HEK293 (cell line): ENCODE measurements at regions not wholly inside any gene's neighbourhood (a gene's known extent, or its start where the extent isn't known, plus 50 kb on each side); places are given as distances from the start of the nearest gene placed in this dataset.

Experiments
- CTCF ChIA-PET: fragments of 350-600 bp; formaldehyde crosslinking; extraction: SDS; loops from one replicate; lab custom pipeline; 2021; ENCODE audit warnings: antibody characterized with exemption; lab: Yijun Ruan, JAX
- POLR2A ChIA-PET: fragments of 300-600 bp; formaldehyde crosslinking; extraction: SDS; loops from one replicate; lab custom pipeline; 2020; ENCODE audit warnings: antibody characterized with exemption, inconsistent platforms; lab: Yijun Ruan, JAX
- H3K27ac ChIP-seq: fragments of 200-500 bp; sonication (Bioruptor generic); 2 replicates; pipeline ENCODE4 v1.5.1; 2014; ENCODE audit warnings: low read depth, low read length, control low read depth, inconsistent platforms; ENCODE audit errors: extremely low read depth
- H3K36me3 ChIP-seq, 2 experiments: fragments of 200-500 bp in 1 of 2; sonication (Bioruptor generic) in 1 of 2; 1 replicate in 1 of 2; 2 replicates in 1 of 2; pipeline ENCODE4 v1.5.1; 2014 to 2017; ENCODE audit warnings: inconsistent platforms in 2 of 2, low read length in 2 of 2; ENCODE audit not compliant: control insufficient read depth in 2 of 2, insufficient read depth in 1 of 2
- H3K4me1 ChIP-seq: fragments of 200-500 bp; sonication (Bioruptor generic); 2 replicates; pipeline ENCODE4 v1.5.1; 2014; ENCODE audit warnings: mild to moderate bottlenecking, low read length, inconsistent platforms; ENCODE audit not compliant: control insufficient read depth, insufficient read depth
- H3K4me3 ChIP-seq: 2 replicates; pipeline ENCODE4 v1.5.1; 2011; ENCODE audit warnings: low read depth, mild to moderate bottlenecking, control low read depth, low read length, moderate library complexity
- H3K9me3 ChIP-seq: fragments of 200-500 bp; sonication (Bioruptor generic); 2 replicates; pipeline ENCODE4 v1.5.1; 2014; ENCODE audit warnings: low read depth, low read length, inconsistent platforms; ENCODE audit not compliant: control insufficient read depth, insufficient read depth
- GLI2 ChIP-seq: fragments of 450-650 bp; formaldehyde crosslinking; IDR thresholded peaks from 2 replicates; pipeline ENCODE4; 2017; ENCODE audit warnings: missing biosample characterization, missing genetic modification characterization, low read depth, borderline replicate concordance
- KLF1 ChIP-seq: fragments of 450-650 bp; formaldehyde crosslinking; IDR thresholded peaks from 2 replicates; pipeline ENCODE4 v1.5.1; 2016; ENCODE audit warnings: missing biosample characterization, missing genetic modification characterization
- KLF7 ChIP-seq: fragments of 450-650 bp; formaldehyde crosslinking; IDR thresholded peaks from 2 replicates; pipeline ENCODE4 v1.5.1; 2016; ENCODE audit warnings: missing biosample characterization, missing genetic modification characterization, borderline replicate concordance
- RBAK ChIP-seq: fragments of 450-650 bp; formaldehyde crosslinking; IDR thresholded peaks from 2 replicates; pipeline ENCODE4 v1.5.1; 2016; ENCODE audit warnings: missing biosample characterization, missing genetic modification characterization
- SP7 ChIP-seq: fragments of 450-650 bp; formaldehyde crosslinking; IDR thresholded peaks from 2 replicates; pipeline ENCODE4 v1.5.1; 2016; ENCODE audit warnings: missing biosample characterization, missing genetic modification characterization
- ZBTB20 ChIP-seq: fragments of 450-650 bp; formaldehyde crosslinking; IDR thresholded peaks from 2 replicates; pipeline ENCODE4 v1.5.1; 2016; ENCODE audit warnings: missing biosample characterization, missing genetic modification characterization
- ZBTB8A ChIP-seq: fragments of 450-650 bp; formaldehyde crosslinking; IDR thresholded peaks from 2 replicates; pipeline ENCODE4 v1.5.1; 2016; ENCODE audit warnings: missing biosample characterization, missing genetic modification characterization
- ZEB2 ChIP-seq: fragments of 450-650 bp; formaldehyde crosslinking; IDR thresholded peaks from 2 replicates; pipeline ENCODE4 v1.5.1; 2016; ENCODE audit warnings: missing biosample characterization, missing genetic modification characterization
- ZFP3 ChIP-seq: fragments of 450-650 bp; formaldehyde crosslinking; IDR thresholded peaks from 2 replicates; pipeline ENCODE4 v1.5.1; 2016; ENCODE audit warnings: low read depth, missing biosample characterization, missing genetic modification characterization
- ZFP69B ChIP-seq: fragments of 450-650 bp; formaldehyde crosslinking; IDR thresholded peaks from 2 replicates; pipeline ENCODE4 v1.5.1; 2016; ENCODE audit warnings: missing biosample characterization, missing genetic modification characterization
- ZNF112 ChIP-seq: fragments of 450-650 bp; formaldehyde crosslinking; IDR thresholded peaks from 2 replicates; pipeline ENCODE4 v1.5.0; 2017; ENCODE audit warnings: missing biosample characterization, missing genetic modification characterization
- ZNF121 ChIP-seq: fragments of 450-650 bp; formaldehyde crosslinking; IDR thresholded peaks from 2 replicates; pipeline ENCODE4 v1.5.1; 2016; ENCODE audit warnings: missing biosample characterization, missing genetic modification characterization
- ZNF501 ChIP-seq: fragments of 450-650 bp; formaldehyde crosslinking; IDR thresholded peaks from 2 replicates; pipeline ENCODE4 v1.5.1; 2016; ENCODE audit warnings: missing biosample characterization, missing genetic modification characterization
- ZNF660 ChIP-seq: fragments of 450-650 bp; IDR thresholded peaks from 2 replicates; pipeline ENCODE4 v1.5.1; 2018; ENCODE audit warnings: missing biosample characterization, mild to moderate bottlenecking, missing genetic modification characterization
- ZNF830 ChIP-seq: fragments of 450-650 bp; IDR thresholded peaks from 2 replicates; pipeline ENCODE4 v1.5.0; 2018; ENCODE audit warnings: missing biosample characterization, missing genetic modification characterization, low read depth, mild to moderate bottlenecking, moderate library complexity
- ZNF837 ChIP-seq: fragments of 450-650 bp; formaldehyde crosslinking; IDR thresholded peaks from 2 replicates; pipeline ENCODE4 v1.5.1; 2016; ENCODE audit warnings: missing biosample characterization, missing genetic modification characterization
- TF ChIP-seq, protein P1 (sequence below): fragments of 450-650 bp; IDR thresholded peaks from 2 replicates; pipeline ENCODE4 v1.5.1; 2018; ENCODE audit warnings: missing biosample characterization, missing genetic modification characterization
- TF ChIP-seq, protein P2 (sequence below): fragments of 450-650 bp; formaldehyde crosslinking; IDR thresholded peaks from 2 replicates; pipeline ENCODE4 v1.5.1; 2016; ENCODE audit warnings: missing biosample characterization, missing genetic modification characterization
- TF ChIP-seq, protein P3 (sequence below): fragments of 450-650 bp; formaldehyde crosslinking; IDR thresholded peaks from 2 replicates; pipeline ENCODE4 v1.5.1; 2016; ENCODE audit warnings: missing biosample characterization, missing genetic modification characterization

DNA sequence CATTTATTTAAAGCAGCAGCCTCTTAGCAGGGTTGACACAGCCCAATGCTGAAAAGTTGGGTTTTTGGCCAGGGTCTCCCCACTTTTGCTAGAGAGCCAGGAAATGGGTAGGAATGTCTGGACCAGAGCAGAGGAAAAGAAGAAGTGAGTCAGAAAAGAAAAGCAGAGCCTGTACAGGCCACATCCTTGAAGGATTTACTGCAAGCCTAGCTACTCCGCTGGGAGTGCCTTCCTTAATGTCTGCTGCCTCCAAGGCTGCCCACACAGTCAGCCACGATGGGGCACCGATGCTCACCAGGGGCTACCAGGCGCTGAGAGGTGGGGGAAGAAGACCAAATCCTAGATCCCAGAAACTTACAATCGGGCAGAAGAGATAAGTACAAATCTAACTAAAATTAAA lies 139.2 kb downstream of the C12orf75 start:
- no peaks in the 10 kb centered on the region for H3K4me1 ChIP-seq
- no peaks in the 10 kb centered on the region for H3K36me3 ChIP-seq
- H3K27ac ChIP-seq: no peak overlapping the region
- H3K9me3 ChIP-seq: no peaks in the 10 kb centered on the region
- no peak overlapping the region for H3K4me3 ChIP-seq
- ChIA-PET POLR2A (no interaction called here), CTCF (interaction anchor here (0.6 kb wide), 1 partner anchor 89 kb away, joined by 3 read pairs; no protein-coding TSS in a partner anchor)
- no peak for TF ChIP-seq KLF7 (tag by site-specific recombination)
- TF ChIP-seq, protein P1, sequence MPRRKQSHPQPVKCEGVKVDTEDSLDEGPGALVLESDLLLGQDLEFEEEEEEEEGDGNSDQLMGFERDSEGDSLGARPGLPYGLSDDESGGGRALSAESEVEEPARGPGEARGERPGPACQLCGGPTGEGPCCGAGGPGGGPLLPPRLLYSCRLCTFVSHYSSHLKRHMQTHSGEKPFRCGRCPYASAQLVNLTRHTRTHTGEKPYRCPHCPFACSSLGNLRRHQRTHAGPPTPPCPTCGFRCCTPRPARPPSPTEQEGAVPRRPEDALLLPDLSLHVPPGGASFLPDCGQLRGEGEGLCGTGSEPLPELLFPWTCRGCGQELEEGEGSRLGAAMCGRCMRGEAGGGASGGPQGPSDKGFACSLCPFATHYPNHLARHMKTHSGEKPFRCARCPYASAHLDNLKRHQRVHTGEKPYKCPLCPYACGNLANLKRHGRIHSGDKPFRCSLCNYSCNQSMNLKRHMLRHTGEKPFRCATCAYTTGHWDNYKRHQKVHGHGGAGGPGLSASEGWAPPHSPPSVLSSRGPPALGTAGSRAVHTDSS (tag by site-specific recombination): no peak

DNA sequence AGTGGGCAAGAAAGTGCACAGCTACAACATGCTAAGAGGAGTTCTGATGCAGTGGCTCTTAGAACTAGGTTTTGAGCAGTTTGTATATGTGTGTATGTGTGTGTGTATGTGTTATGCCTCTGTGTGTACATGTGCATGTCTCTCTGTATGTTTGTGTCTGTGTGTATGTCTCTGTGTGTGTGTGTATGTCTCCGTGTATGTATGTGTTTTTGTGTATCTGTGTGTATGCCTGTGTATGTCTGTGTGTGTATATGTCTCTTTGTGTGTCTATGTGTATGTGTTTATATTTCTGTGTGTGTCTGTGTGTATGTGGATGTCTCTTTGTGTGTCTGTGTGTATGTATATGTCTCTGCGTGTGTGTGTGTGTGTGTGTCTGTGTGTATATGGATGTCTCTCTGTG lies 139.6 kb downstream of the C12orf75 start:
- ChIA-PET POLR2A (no interaction called here), CTCF (no interaction called here)
- no peak for TF ChIP-seq KLF1 (tag by site-specific recombination)
- TF ChIP-seq ZNF501 (tag by site-specific recombination): no peak
- no peak for TF ChIP-seq ZNF660 (tag by site-specific recombination)
- TF ChIP-seq, protein P2, sequence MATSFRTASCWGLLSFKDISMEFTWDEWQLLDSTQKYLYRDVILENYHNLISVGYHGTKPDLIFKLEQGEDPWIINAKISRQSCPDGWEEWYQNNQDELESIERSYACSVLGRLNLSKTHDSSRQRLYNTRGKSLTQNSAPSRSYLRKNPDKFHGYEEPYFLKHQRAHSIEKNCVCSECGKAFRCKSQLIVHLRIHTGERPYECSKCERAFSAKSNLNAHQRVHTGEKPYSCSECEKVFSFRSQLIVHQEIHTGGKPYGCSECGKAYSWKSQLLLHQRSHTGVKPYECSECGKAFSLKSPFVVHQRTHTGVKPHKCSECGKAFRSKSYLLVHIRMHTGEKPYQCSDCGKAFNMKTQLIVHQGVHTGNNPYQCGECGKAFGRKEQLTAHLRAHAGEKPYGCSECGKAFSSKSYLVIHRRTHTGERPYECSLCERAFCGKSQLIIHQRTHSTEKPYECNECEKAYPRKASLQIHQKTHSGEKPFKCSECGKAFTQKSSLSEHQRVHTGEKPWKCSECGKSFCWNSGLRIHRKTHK (tag by site-specific recombination): no peak
- H3K36me3 ChIP-seq: no peaks in the 10 kb centered on the region
- H3K27ac ChIP-seq: no peak overlapping the region
- H3K4me1 ChIP-seq: no peaks in the 10 kb centered on the region
- no peaks in the 10 kb centered on the region for H3K9me3 ChIP-seq
- H3K4me3 ChIP-seq: no peak overlapping the region

DNA sequence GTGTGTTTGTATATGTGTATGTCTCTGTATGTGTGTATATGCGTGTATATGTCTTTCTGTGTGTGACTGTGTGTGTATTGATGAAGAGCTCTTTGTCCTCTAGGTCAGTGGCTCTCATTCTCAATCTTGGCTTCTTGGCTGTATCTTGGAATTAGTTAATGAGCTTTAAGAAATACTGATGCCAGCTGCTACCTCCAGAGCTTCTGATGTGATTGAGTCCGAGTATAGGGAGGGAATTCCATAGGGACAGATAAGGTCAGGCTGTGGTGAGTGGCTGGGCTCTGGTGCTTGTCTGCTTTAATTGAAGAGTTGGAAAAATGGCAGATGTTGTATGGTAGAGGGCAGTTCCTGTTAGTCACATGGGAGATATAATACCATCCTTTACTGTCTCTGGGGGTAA lies 140.1 kb downstream of the C12orf75 start:
- no peak overlapping the region for H3K4me3 ChIP-seq
- H3K4me1 ChIP-seq: no peaks in the 10 kb centered on the region
- TF ChIP-seq ZEB2 (tag by site-specific recombination) (no peak), ZFP3 (no peak), ZNF121 (tag by site-specific recombination) (no peak), RBAK (tag by site-specific recombination) (no peak), ZFP69B (tag by site-specific recombination) (no peak), ZNF837 (tag by site-specific recombination) (no peak)
- TF ChIP-seq, protein P3, sequence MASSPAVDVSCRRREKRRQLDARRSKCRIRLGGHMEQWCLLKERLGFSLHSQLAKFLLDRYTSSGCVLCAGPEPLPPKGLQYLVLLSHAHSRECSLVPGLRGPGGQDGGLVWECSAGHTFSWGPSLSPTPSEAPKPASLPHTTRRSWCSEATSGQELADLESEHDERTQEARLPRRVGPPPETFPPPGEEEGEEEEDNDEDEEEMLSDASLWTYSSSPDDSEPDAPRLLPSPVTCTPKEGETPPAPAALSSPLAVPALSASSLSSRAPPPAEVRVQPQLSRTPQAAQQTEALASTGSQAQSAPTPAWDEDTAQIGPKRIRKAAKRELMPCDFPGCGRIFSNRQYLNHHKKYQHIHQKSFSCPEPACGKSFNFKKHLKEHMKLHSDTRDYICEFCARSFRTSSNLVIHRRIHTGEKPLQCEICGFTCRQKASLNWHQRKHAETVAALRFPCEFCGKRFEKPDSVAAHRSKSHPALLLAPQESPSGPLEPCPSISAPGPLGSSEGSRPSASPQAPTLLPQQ (tag by site-specific recombination): no peak
- TF ChIP-seq, all 188 proteins: peak for 0
- no peaks in the 10 kb centered on the region for H3K9me3 ChIP-seq
- ChIA-PET CTCF (no interaction called here), POLR2A (no interaction called here)
- H3K27ac ChIP-seq: no peak overlapping the region
- no peaks in the 10 kb centered on the region for H3K36me3 ChIP-seq

DNA sequence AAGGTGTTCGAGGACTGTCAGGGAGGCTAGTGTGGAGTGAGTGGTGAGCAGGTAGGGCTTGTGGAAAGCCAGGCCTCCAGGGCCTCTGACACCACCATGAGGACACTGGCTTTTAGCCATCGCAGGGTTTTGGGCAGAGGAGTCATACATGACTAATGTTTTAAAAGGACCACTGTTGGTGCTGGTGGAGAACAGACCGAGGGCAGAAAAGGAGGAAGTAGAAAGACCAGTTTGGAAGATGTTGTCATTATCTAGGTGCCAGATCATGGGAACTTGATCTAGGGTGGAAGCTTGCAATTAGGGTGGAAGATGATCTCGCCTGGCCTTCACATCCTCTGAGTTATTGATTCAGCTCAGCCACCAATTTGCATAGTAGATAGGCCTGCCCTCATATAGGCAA lies 144.2 kb downstream of the C12orf75 start:
- H3K36me3 ChIP-seq: no peaks in the 10 kb centered on the region
- ChIA-PET CTCF (interaction anchor here (0.7 to 1.4 kb wide), 2 partner anchors 54 to 77 kb away, joined by 3 to 5 read pairs; no protein-coding TSS in a partner anchor), POLR2A (no interaction called here)

More for the DNA sequence above, 144.2 kb downstream of the C12orf75 start:
- H3K9me3 ChIP-seq: no peaks in the 10 kb centered on the region
- H3K4me3 ChIP-seq: no peak overlapping the region
- TF ChIP-seq SP7 (tag by site-specific recombination) (0 out of 2 replicates have a peak, but pooled peaks have one; percentile 25), ZNF112 (tag by site-specific recombination) (no peak), ZNF830 (tag by site-specific recombination) (no peak), ZBTB8A (no peak), ZBTB20 (tag by site-specific recombination) (no peak), GLI2 (tag by site-specific recombination) (no peak)
- H3K4me1 ChIP-seq: no peaks in the 10 kb centered on the region
- H3K27ac ChIP-seq: no peak overlapping the region
